A549 (cell line): ENCODE measurements at regions not wholly inside any gene's neighbourhood (a gene's known extent, or its start where the extent isn't known, plus 50 kb on each side); places are given as distances from the start of the nearest gene placed in this dataset.

ENCODE experiments used
- ATAC-seq, 2 experiments: fragments of 200-7000 bp in 1 of 2; fragments of >200 bp in 1 of 2; cut with Nextera tagmentation in 1 of 2; cut with Tn5 transposase in 1 of 2; 3 replicates each; pipeline versions ENCODE4 v1.8.0 to v1.9.1; 2018 to 2020; ENCODE audit warnings: mild to moderate bottlenecking in 1 of 2, moderate library complexity in 1 of 2
- CTCF ChIA-PET: fragments of 300-600 bp; sonication (Branson Sonifier 250); formaldehyde crosslinking; extraction: SDS; loops from one replicate; lab custom pipeline; 2021; ENCODE audit warnings: antibody characterized with exemption, inconsistent platforms; lab: Yijun Ruan, JAX
- POLR2A ChIA-PET: fragments of 350-600 bp; formaldehyde crosslinking; extraction: SDS; loops from one replicate; lab custom pipeline; 2021; ENCODE audit warnings: antibody characterized with exemption, inconsistent platforms; lab: Yijun Ruan, JAX
- DNase-seq, 2 experiments: peaks; one replicate each; pipeline versions ENCODE4 v3.0.0 to v3.0.0-alpha.2; 2011 to 2016; ENCODE audit warnings: low read depth in 1 of 2, low spot score in 1 of 2
- FAIRE-seq: peaks from 2 replicates; lab custom pipeline; 2011; peaks lifted over from hg19 to GRCh38; lab: Jason Lieb, UNC
- H3K27ac ChIP-seq, 2 experiments: fragments of >200 bp; sonication (Bioruptor Twin); formaldehyde crosslinking; 3 replicates each; pipeline ENCODE4 v1.5.1; 2016 to 2017
- H3K4me1 ChIP-seq: fragments of >200 bp; sonication (Bioruptor Twin); formaldehyde crosslinking; 3 replicates; pipeline ENCODE4 v1.6.1; 2016
- H3K4me2 ChIP-seq: fragments of >200 bp; sonication (Bioruptor Twin); formaldehyde crosslinking; 3 replicates; pipeline ENCODE4 v1.6.1; 2016
- H3K4me3 ChIP-seq: fragments of >200 bp; sonication (Bioruptor Twin); formaldehyde crosslinking; 3 replicates; pipeline ENCODE4 v1.5.1; 2016
- H3K9me3 ChIP-seq: fragments of >200 bp; sonication (Bioruptor Twin); formaldehyde crosslinking; 3 replicates; pipeline ENCODE4 v1.6.1; 2016
- CBX8 ChIP-seq: fragments of 200-600 bp; sonication (generic); IDR thresholded peaks from 2 replicates; pipeline ENCODE4 v1.6.1; 2016
- CEBPB ChIP-seq, 2 experiments: fragments of >200 bp in 1 of 2; sonication (Bioruptor Twin) in 1 of 2; formaldehyde crosslinking in 1 of 2; IDR thresholded peaks; 2 replicates each; pipeline ENCODE4 v1.6.1; 2012 to 2016
- FOSB ChIP-seq: fragments of 250-450 bp; sonication (Bioruptor Pico); IDR thresholded peaks from 2 replicates; pipeline ENCODE4 v1.5.0; 2020; ENCODE audit warnings: mild to moderate bottlenecking, moderate library complexity
- FOXS1 ChIP-seq: fragments of 250-450 bp; sonication (Bioruptor Pico); IDR thresholded peaks from 2 replicates; pipeline ENCODE4 v1.5.0; 2020; ENCODE audit warnings: mild to moderate bottlenecking, moderate library complexity
- HEYL ChIP-seq: fragments of 250-450 bp; sonication (Bioruptor Pico); IDR thresholded peaks from 2 replicates; pipeline ENCODE4 v1.8.0; 2021; ENCODE audit warnings: mild to moderate bottlenecking, moderate library complexity
- HOXA7 ChIP-seq: fragments of 250-450 bp; sonication (Bioruptor Pico); IDR thresholded peaks from 2 replicates; pipeline ENCODE4 v1.5.0; 2020; ENCODE audit warnings: mild to moderate bottlenecking, moderate library complexity
- HOXB5 ChIP-seq: fragments of 250-450 bp; sonication (Bioruptor Pico); IDR thresholded peaks from 2 replicates; pipeline ENCODE4 v1.5.0; 2020; ENCODE audit warnings: mild to moderate bottlenecking, moderate library complexity
- JUN ChIP-seq, 2 experiments: fragments of >200 bp; sonication (Bioruptor Twin); formaldehyde crosslinking; IDR thresholded peaks; 2 replicates in 1 of 2; 3 replicates in 1 of 2; pipeline ENCODE4 v1.6.1; 2016 to 2017
- KDM1A ChIP-seq: fragments of 200-600 bp; sonication (generic); IDR thresholded peaks from 2 replicates; pipeline ENCODE4 v1.6.1; 2016; ENCODE audit warnings: low read depth, mild to moderate bottlenecking
- MAZ ChIP-seq: fragments of 150-350 bp; IDR thresholded peaks from 2 replicates; pipeline ENCODE4 v1.6.1; 2014; ENCODE audit warnings: antibody characterized with exemption, low read depth, low read length, borderline replicate concordance
- POLR2A ChIP-seq: IDR thresholded peaks from 2 replicates; pipeline ENCODE4 v1.6.1; 2012; ENCODE audit warnings: mild to moderate bottlenecking, low read length
- RAD21 ChIP-seq, 2 experiments: fragments of >200 bp in 1 of 2; sonication (Bioruptor Twin) in 1 of 2; formaldehyde crosslinking in 1 of 2; IDR thresholded peaks in 1 of 2; conservative IDR thresholded peaks in 1 of 2; 2 replicates in 1 of 2; 3 replicates in 1 of 2; pipeline ENCODE4 v1.6.1; 2012 to 2018; ENCODE audit warnings: inconsistent platforms in 1 of 2
- RARB ChIP-seq: fragments of 250-450 bp; sonication (Bioruptor Pico); IDR thresholded peaks from 2 replicates; pipeline ENCODE4 v1.8.0; 2021; ENCODE audit warnings: mild to moderate bottlenecking, moderate library complexity
- TP53 ChIP-seq: fragments of 250-450 bp; sonication (Bioruptor Pico); IDR thresholded peaks from 2 replicates; pipeline ENCODE4 v1.5.0; 2021; ENCODE audit warnings: mild to moderate bottlenecking, moderate library complexity
- ZC3H11A ChIP-seq: fragments of 450-650 bp; IDR thresholded peaks from 2 replicates; pipeline ENCODE4 v1.6.1; 2014; ENCODE audit warnings: antibody characterized with exemption, mild to moderate bottlenecking
- ZFP36 ChIP-seq: fragments of 450-650 bp; IDR thresholded peaks from 2 replicates; pipeline ENCODE4 v1.6.1; 2014; ENCODE audit warnings: borderline replicate concordance; ENCODE audit not compliant: partially characterized antibody
- ZSCAN20 ChIP-seq: fragments of 250-450 bp; sonication (Bioruptor Pico); IDR thresholded peaks from 2 replicates; pipeline ENCODE4 v1.8.0; 2022; ENCODE audit warnings: mild to moderate bottlenecking, moderate library complexity
- WGBS: methylation state at CpG from one replicate; pipeline ENCODE4 v1.1.6; 2017; ENCODE audit errors: missing lambda C conversion rate; 5-methylcytosine and 5-hydroxymethylcytosine counted together
- TF ChIP-seq, protein P1 (sequence below): IDR thresholded peaks from 2 replicates; pipeline ENCODE4 v1.6.1; 2012
- TF ChIP-seq, protein P2 (sequence below): IDR thresholded peaks from 2 replicates; pipeline ENCODE4 v1.6.1; 2012; ENCODE audit warnings: low read depth, borderline replicate concordance
- TF ChIP-seq, protein P3 (sequence below): fragments of >200 bp; sonication (Bioruptor Twin); formaldehyde crosslinking; IDR thresholded peaks from 2 replicates; pipeline ENCODE4 v1.6.1; 2016
- TF ChIP-seq, protein P4 (sequence below): fragments of 450-650 bp; IDR thresholded peaks from 2 replicates; pipeline ENCODE4 v1.6.1; 2014; ENCODE audit warnings: antibody characterized with exemption
- TF ChIP-seq, protein P5 (sequence below): fragments of 250-450 bp; sonication (Bioruptor Pico); IDR thresholded peaks from 2 replicates; pipeline ENCODE4 v1.5.0; 2020; ENCODE audit warnings: low read depth, mild to moderate bottlenecking, moderate library complexity
- TF ChIP-seq, protein P6 (sequence below): fragments of >200 bp; sonication (Bioruptor Twin); formaldehyde crosslinking; IDR thresholded peaks from 3 replicates; pipeline ENCODE4 v1.6.1; 2016
- TF ChIP-seq, protein P7 (sequence below): fragments of 200-600 bp; sonication (generic); IDR thresholded peaks from 2 replicates; pipeline ENCODE4 v1.6.1; 2016; ENCODE audit warnings: antibody characterized with exemption, mild to moderate bottlenecking, moderate library complexity

DNA sequence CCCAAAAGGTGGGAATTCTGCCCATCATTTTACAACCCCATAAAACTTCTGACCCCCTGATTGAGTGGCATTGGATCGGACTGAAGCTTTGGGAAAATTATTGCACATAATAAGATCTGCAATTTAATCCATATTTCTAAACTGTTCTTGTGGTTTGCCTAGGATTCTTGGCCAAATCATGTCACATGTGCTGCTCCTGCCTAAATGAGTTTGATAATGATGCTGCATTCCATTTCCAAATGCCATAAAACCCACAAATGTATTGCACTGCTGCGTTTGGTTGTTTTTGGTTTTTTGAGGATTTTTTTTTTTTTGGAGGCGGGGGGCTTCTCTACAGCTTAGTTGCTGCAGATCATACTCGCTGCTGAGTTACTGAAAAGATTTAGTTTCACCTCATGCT, 153.6 kb downstream of the QDPR start:
- Histone ChIP-seq H3K4me1 (no peaks in the 10 kb centered on the region), H3K27ac (no peak overlapping the region), H3K9me3 (no peaks in the 10 kb centered on the region), H3K4me3 (no peak overlapping the region), H3K4me2 (no peak overlapping the region)
- FAIRE-seq (no peak), ATAC-seq (no peak), DNase-seq (no peak)
- TF ChIP-seq HOXA7 (CRISPR knock-in tag) (no peak), ZSCAN20 (CRISPR knock-in tag) (no peak), CBX8 (no peak), CEBPB (IDR thresholded peaks at IDR 0.05) (no peak), TP53 (no peak), MAZ (no peak), POLR2A (no peak), HEYL (no peak), ZFP36 (no peak)
- TF ChIP-seq, protein P1, sequence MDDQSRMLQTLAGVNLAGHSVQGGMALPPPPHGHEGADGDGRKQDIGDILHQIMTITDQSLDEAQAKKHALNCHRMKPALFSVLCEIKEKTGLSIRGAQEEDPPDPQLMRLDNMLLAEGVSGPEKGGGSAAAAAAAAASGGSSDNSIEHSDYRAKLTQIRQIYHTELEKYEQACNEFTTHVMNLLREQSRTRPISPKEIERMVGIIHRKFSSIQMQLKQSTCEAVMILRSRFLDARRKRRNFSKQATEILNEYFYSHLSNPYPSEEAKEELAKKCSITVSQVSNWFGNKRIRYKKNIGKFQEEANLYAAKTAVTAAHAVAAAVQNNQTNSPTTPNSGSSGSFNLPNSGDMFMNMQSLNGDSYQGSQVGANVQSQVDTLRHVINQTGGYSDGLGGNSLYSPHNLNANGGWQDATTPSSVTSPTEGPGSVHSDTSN, result no peak
- TF ChIP-seq, protein P2, sequence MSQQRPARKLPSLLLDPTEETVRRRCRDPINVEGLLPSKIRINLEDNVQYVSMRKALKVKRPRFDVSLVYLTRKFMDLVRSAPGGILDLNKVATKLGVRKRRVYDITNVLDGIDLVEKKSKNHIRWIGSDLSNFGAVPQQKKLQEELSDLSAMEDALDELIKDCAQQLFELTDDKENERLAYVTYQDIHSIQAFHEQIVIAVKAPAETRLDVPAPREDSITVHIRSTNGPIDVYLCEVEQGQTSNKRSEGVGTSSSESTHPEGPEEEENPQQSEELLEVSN, result no peak
- TF ChIP-seq, protein P3, sequence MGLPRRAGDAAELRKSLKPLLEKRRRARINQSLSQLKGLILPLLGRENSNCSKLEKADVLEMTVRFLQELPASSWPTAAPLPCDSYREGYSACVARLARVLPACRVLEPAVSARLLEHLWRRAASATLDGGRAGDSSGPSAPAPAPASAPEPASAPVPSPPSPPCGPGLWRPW, result no peak
- TF ChIP-seq, protein P4, sequence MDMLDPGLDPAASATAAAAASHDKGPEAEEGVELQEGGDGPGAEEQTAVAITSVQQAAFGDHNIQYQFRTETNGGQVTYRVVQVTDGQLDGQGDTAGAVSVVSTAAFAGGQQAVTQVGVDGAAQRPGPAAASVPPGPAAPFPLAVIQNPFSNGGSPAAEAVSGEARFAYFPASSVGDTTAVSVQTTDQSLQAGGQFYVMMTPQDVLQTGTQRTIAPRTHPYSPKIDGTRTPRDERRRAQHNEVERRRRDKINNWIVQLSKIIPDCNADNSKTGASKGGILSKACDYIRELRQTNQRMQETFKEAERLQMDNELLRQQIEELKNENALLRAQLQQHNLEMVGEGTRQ, result no peak
- POLR2A ChIA-PET, result no interaction called here
- CTCF ChIA-PET, result interaction anchor here (0.7 to 1.4 kb wide), 2 partner anchors 11 to 115 kb away, joined by 3 read pairs; no protein-coding TSS in a partner anchor
- 11% methylated on average over 4 of the region's 4 CpGs for WGBS

DNA sequence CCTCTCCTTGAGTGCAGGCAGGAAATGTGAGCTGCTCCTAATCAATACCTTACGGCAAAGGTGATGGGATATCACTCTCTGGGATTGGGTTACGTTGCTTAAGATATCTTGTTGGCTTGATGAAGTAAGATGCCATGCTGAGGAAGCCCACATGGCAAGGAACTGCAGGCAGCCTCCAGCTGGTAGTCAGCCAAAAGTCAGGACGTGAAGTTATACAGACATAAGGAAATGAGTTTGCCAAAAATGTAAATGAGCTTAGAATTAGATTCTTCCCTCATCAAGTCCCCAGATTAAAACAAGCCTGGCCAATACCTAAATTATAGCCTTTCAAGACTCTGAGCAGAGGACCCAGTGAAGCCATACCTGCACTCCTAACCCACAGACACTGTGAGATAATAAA, 155.0 kb downstream of the QDPR start:
- CTCF ChIA-PET, result no interaction called here

More for the DNA sequence above, 155.0 kb downstream of the QDPR start:
- no peaks in the 10 kb centered on the region for H3K9me3 ChIP-seq
- H3K4me3 ChIP-seq, result no peak overlapping the region
- no peak for TF ChIP-seq RARB
- TF ChIP-seq, protein P5, sequence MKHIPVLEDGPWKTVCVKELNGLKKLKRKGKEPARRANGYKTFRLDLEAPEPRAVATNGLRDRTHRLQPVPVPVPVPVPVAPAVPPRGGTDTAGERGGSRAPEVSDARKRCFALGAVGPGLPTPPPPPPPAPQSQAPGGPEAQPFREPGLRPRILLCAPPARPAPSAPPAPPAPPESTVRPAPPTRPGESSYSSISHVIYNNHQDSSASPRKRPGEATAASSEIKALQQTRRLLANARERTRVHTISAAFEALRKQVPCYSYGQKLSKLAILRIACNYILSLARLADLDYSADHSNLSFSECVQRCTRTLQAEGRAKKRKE (CRISPR knock-in tag), result no peak
- TF ChIP-seq, protein P6, sequence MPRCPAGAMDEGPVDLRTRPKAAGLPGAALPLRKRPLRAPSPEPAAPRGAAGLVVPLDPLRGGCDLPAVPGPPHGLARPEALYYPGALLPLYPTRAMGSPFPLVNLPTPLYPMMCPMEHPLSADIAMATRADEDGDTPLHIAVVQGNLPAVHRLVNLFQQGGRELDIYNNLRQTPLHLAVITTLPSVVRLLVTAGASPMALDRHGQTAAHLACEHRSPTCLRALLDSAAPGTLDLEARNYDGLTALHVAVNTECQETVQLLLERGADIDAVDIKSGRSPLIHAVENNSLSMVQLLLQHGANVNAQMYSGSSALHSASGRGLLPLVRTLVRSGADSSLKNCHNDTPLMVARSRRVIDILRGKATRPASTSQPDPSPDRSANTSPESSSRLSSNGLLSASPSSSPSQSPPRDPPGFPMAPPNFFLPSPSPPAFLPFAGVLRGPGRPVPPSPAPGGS, result no peak
- TF ChIP-seq, protein P7, sequence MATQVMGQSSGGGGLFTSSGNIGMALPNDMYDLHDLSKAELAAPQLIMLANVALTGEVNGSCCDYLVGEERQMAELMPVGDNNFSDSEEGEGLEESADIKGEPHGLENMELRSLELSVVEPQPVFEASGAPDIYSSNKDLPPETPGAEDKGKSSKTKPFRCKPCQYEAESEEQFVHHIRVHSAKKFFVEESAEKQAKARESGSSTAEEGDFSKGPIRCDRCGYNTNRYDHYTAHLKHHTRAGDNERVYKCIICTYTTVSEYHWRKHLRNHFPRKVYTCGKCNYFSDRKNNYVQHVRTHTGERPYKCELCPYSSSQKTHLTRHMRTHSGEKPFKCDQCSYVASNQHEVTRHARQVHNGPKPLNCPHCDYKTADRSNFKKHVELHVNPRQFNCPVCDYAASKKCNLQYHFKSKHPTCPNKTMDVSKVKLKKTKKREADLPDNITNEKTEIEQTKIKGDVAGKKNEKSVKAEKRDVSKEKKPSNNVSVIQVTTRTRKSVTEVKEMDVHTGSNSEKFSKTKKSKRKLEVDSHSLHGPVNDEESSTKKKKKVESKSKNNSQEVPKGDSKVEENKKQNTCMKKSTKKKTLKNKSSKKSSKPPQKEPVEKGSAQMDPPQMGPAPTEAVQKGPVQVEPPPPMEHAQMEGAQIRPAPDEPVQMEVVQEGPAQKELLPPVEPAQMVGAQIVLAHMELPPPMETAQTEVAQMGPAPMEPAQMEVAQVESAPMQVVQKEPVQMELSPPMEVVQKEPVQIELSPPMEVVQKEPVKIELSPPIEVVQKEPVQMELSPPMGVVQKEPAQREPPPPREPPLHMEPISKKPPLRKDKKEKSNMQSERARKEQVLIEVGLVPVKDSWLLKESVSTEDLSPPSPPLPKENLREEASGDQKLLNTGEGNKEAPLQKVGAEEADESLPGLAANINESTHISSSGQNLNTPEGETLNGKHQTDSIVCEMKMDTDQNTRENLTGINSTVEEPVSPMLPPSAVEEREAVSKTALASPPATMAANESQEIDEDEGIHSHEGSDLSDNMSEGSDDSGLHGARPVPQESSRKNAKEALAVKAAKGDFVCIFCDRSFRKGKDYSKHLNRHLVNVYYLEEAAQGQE, result no peak
- no peak for TF ChIP-seq FOSB (CRISPR knock-in tag)
- TF ChIP-seq HOXB5 (CRISPR knock-in tag), result no peak
- TF ChIP-seq FOXS1 (CRISPR knock-in tag), result no peak
- TF ChIP-seq MAZ, result no peak
- no peak for TF ChIP-seq ZC3H11A
- TF ChIP-seq RAD21 (conservative IDR thresholded peaks at IDR 0.05 in 1 of 2, IDR thresholded peaks at IDR 0.05 in 1 of 2), result no peak
- no peak for TF ChIP-seq KDM1A
- TF ChIP-seq CEBPB (IDR thresholded peaks at IDR 0.05), result no peak
- no peak for TF ChIP-seq JUN (IDR thresholded peaks at IDR 0.05)
- TF ChIP-seq ZSCAN20 (CRISPR knock-in tag), result no peak
- H3K27ac ChIP-seq, result no peak overlapping the region
- POLR2A ChIA-PET, result no interaction called here
- H3K4me2 ChIP-seq, result no peak overlapping the region
- DNase-seq (no peak), FAIRE-seq (no peak), ATAC-seq (no peak)
- H3K4me1 ChIP-seq, result no peaks in the 10 kb centered on the region
- 24% methylated on average over 3 of the region's 3 CpGs for WGBS
